HepG2 (cell line): ENCODE measurements at regions not wholly inside any gene's neighbourhood (a gene's known extent, or its start where the extent isn't known, plus 50 kb on each side); places are given as distances from the start of the nearest gene placed in this dataset.
"Not testable (repeated sequence)": the region's sequence is repeated elsewhere in the genome, so short reads cannot be mapped to it uniquely, and the experiment has no call there.

Source experiments
- ATAC-seq: fragments of 200-7000 bp; cut with Tn5 transposase; 3 replicates; pipeline ENCODE4 v1.9.1; 2020; ENCODE audit warnings: mild to moderate bottlenecking, moderate library complexity
- BruUV-seq: library from RNA; stranded (reverse); fragments of 400-500 nt; replicated peaks from 2 replicates; lab custom pipeline; 2021; lab: Mats Ljungman, UMichigan
- CTCF ChIA-PET: fragments of 300-600 bp; formaldehyde crosslinking; extraction: SDS; loops from one replicate; lab custom pipeline; 2021; ENCODE audit warnings: low total read pairs, inconsistent platforms, low intra/inter-chr PET ratio; lab: Yijun Ruan, JAX
- POLR2A ChIA-PET: fragments of 350-600 bp; sonication (Branson Sonifier 250); formaldehyde crosslinking; loops from one replicate; lab custom pipeline; 2020; ENCODE audit warnings: antibody characterized with exemption, inconsistent platforms; lab: Yijun Ruan, JAX
- DNase-seq: peaks from one replicate; pipeline ENCODE4 v3.0.0-alpha.2; 2015; ENCODE audit warnings: low spot score
- FAIRE-seq: peaks from 3 replicates; lab custom pipeline; 2011; peaks lifted over from hg19 to GRCh38; lab: Jason Lieb, UNC
- H2AFZ ChIP-seq: one replicate; pipeline ENCODE4 v1.6.1; 2011; ENCODE audit warnings: low read length, inconsistent platforms
- H3K27ac ChIP-seq: fragments of 300-600 bp; 3 replicates; pipeline ENCODE4 v1.8.0; 2011; ENCODE audit warnings: mixed run types, mild to moderate bottlenecking, mixed read lengths, low read length, inconsistent platforms; ENCODE audit not compliant: insufficient read depth; ENCODE audit errors: extremely low read length
- H3K27me3 ChIP-seq, 2 experiments: fragments of 200-600 bp in 1 of 2; 2 replicates in 1 of 2; 3 replicates in 1 of 2; pipeline versions ENCODE4 v1.6.0 to v1.8.0; 2011; ENCODE audit warnings: low read length in 2 of 2, mild to moderate bottlenecking in 2 of 2, moderate library complexity in 2 of 2, inconsistent platforms in 1 of 2; ENCODE audit not compliant: insufficient read depth in 2 of 2, control insufficient read depth in 1 of 2
- H3K36me3 ChIP-seq, 2 experiments: fragments of 200-600 bp in 1 of 2; replicated peaks in 1 of 2; 2 replicates in 1 of 2; 3 replicates in 1 of 2; pipeline versions ENCODE4 v1.5.1 to v1.8.0; 2011; ENCODE audit warnings: low read length in 2 of 2, inconsistent platforms in 1 of 2; ENCODE audit not compliant: insufficient read depth in 2 of 2, control insufficient read depth in 1 of 2
- H3K4me1 ChIP-seq: 2 replicates; pipeline ENCODE4 v1.5.1; 2012; ENCODE audit warnings: low read length, inconsistent platforms; ENCODE audit not compliant: insufficient read depth
- H3K4me2 ChIP-seq: 2 replicates; pipeline ENCODE4 v1.6.0; 2011; ENCODE audit warnings: low read depth, low read length, inconsistent platforms
- H3K4me3 ChIP-seq, 3 experiments: fragments of 200-600 bp in 1 of 3; sonication (generic), shearing (Covaris generic) in 1 of 3; replicated peaks in 1 of 3; 2 replicates each; pipeline ENCODE4 v1.5.1; 2011 to 2016; ENCODE audit warnings: low read length in 3 of 3, inconsistent platforms in 2 of 3, low read depth in 2 of 3, mild to moderate bottlenecking in 2 of 3, control low read depth in 1 of 3, mixed read lengths in 1 of 3; ENCODE audit not compliant: insufficient read depth in 1 of 3
- H3K79me2 ChIP-seq: one replicate; pipeline ENCODE4 v1.6.1; 2011; ENCODE audit warnings: low read length, inconsistent platforms; ENCODE audit not compliant: insufficient read depth
- H3K9ac ChIP-seq: 2 replicates; pipeline ENCODE4 v1.6.0; 2011; ENCODE audit warnings: mild to moderate bottlenecking, low read depth, low read length, inconsistent platforms; ENCODE audit not compliant: insufficient read depth
- H3K9me3 ChIP-seq: 2 replicates; pipeline ENCODE4 v1.5.1; 2012; ENCODE audit warnings: mild to moderate bottlenecking, low read length
- H4K20me1 ChIP-seq: 2 replicates; pipeline ENCODE4 v1.6.0; 2011; ENCODE audit warnings: inconsistent platforms, mild to moderate bottlenecking, low read length, moderate library complexity; ENCODE audit not compliant: insufficient read depth
- WGBS: methylation state at CpG from one replicate; pipeline ENCODE4 v1.1.6; 2017; ENCODE audit warnings: low lambda C conversion rate; 5-methylcytosine and 5-hydroxymethylcytosine counted together
- in situ Hi-C: cut with HindIII; loops from 2 replicates; pipeline ENCODE4 v1.10.0; 2017; ENCODE audit warnings: low pct_unique_long_range_greater_than_20kb; ENCODE audit not compliant: extremely low pct_ligation_motif_present
- intact Hi-C: fragments of 100-400 bp; cut with micrococcal nuclease; formaldehyde crosslinking; loops from one replicate; pipeline ENCODE4 v1.10.0; 2022; ENCODE audit not compliant: unreplicated experiment

GRCh38 chr21:10457765-10458164, 63.6 kb upstream of the TPTE start:
- CTCF ChIA-PET, BruUV-seq: not testable (repeated sequence)

GRCh38 chr21:10460957-10461356, 60.4 kb upstream of the TPTE start:
- in situ Hi-C loops, POLR2A ChIA-PET, H3K79me2 ChIP-seq, H3K4me2 ChIP-seq, DNase-seq, H2AFZ ChIP-seq, H3K9ac ChIP-seq, ATAC-seq, H3K4me3 ChIP-seq, BruUV-seq, H3K27me3 ChIP-seq, H3K27ac ChIP-seq, intact Hi-C loops, CTCF ChIA-PET, FAIRE-seq, H3K36me3 ChIP-seq, H4K20me1 ChIP-seq, H3K4me1 ChIP-seq: not testable (repeated sequence)
- H3K9me3 ChIP-seq: peaks cover 95% of the 10 kb centered on the region
- WGBS: 5% methylated on average over 5 of the region's 5 CpGs

More at GRCh38 chr21:10457765-10458164, 63.6 kb upstream of the TPTE start:
- H3K27ac ChIP-seq, in situ Hi-C loops, H3K36me3 ChIP-seq, H3K4me3 ChIP-seq, H3K9ac ChIP-seq, H3K4me2 ChIP-seq, H3K27me3 ChIP-seq, POLR2A ChIA-PET, ATAC-seq, H2AFZ ChIP-seq, H3K79me2 ChIP-seq, H4K20me1 ChIP-seq, intact Hi-C loops, DNase-seq, H3K4me1 ChIP-seq, FAIRE-seq: not testable (repeated sequence)
- WGBS: 3% methylated on average over 2 of the region's 2 CpGs
- H3K9me3 ChIP-seq: peaks cover 92% of the 10 kb centered on the region

GRCh38 chr21:10461445-10461844, 59.9 kb upstream of the TPTE start:
- H3K4me1 ChIP-seq, intact Hi-C loops, CTCF ChIA-PET, BruUV-seq, H4K20me1 ChIP-seq, H3K9ac ChIP-seq, H3K79me2 ChIP-seq, in situ Hi-C loops, FAIRE-seq, ATAC-seq, DNase-seq, H3K27ac ChIP-seq, H2AFZ ChIP-seq, H3K4me2 ChIP-seq, H3K27me3 ChIP-seq, H3K36me3 ChIP-seq, POLR2A ChIA-PET, H3K4me3 ChIP-seq: not testable (repeated sequence)
- WGBS: 25% methylated on average over 8 of the region's 8 CpGs
- H3K9me3 ChIP-seq: peaks cover 97% of the 10 kb centered on the region
